GM12874 (cell line): ENCODE measurements at regions not wholly inside any gene's neighbourhood (a gene's known extent, or its start where the extent isn't known, plus 50 kb on each side); places are given as distances from the start of the nearest gene placed in this dataset.

Experiments used
- TF ChIP-seq, protein P1 (sequence below): IDR thresholded peaks from 2 replicates; pipeline ENCODE4 v1.5.1; 2011; ENCODE audit warnings: low read depth, mild to moderate bottlenecking, control low read depth, low read length, moderate library complexity; ENCODE audit not compliant: insufficient read depth

DNA sequence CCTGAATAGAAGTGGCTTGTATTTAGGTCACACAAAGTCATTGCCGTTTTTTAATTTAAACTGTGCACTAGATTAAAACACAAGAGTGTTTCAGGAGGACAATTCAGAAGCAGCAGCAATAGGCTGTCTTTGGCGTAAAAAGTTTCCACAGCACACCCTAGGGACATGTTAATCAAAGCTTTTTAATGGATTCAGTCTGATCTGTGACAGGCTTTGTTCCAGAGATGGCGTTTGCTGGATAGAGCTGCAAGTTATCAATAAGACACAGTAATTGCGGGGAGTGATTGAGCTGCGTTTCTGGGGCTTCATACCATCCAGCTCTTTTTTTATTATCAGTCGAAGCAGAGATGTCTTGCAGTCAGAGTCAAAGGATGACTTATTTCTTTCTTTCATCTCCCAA is 300.3 kb downstream of the ZNF608 start:
- TF ChIP-seq, protein P1, sequence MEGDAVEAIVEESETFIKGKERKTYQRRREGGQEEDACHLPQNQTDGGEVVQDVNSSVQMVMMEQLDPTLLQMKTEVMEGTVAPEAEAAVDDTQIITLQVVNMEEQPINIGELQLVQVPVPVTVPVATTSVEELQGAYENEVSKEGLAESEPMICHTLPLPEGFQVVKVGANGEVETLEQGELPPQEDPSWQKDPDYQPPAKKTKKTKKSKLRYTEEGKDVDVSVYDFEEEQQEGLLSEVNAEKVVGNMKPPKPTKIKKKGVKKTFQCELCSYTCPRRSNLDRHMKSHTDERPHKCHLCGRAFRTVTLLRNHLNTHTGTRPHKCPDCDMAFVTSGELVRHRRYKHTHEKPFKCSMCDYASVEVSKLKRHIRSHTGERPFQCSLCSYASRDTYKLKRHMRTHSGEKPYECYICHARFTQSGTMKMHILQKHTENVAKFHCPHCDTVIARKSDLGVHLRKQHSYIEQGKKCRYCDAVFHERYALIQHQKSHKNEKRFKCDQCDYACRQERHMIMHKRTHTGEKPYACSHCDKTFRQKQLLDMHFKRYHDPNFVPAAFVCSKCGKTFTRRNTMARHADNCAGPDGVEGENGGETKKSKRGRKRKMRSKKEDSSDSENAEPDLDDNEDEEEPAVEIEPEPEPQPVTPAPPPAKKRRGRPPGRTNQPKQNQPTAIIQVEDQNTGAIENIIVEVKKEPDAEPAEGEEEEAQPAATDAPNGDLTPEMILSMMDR: no peak

GRCh38 chr5:124445070-124445619 is 301.3 kb downstream of the ZNF608 start:
- TF ChIP-seq, protein P1: no peak

GRCh38 chr5:124444147-124444775 is 302.2 kb downstream of the ZNF608 start:
- TF ChIP-seq, protein P1: no peak

GRCh38 chr5:124440471-124440870 is 306.0 kb downstream of the ZNF608 start:
- TF ChIP-seq, protein P1: no peak

- TF ChIP-seq, protein P1: no peak
Measured at GRCh38 chr5:124439609-124440008, 306.8 kb downstream of the ZNF608 start.

DNA sequence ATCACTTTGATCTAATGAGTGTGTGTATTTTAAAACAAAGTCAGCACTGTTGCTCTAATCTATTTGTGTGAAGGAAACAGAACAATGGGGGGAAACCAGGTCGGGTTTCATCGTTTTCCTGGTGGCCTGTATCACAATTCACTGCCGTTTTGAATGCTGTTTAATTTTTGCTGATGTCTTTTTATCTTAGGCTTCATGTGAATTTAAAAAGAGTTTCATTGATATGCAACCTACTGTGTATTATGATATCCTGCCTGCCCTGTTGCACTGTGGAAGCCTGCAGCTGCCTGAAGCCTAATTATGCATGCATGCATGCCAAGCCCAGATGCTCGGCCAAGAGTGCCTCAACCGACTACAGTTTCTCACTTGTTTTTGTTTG is 307.5 kb downstream of the ZNF608 start:
- TF ChIP-seq, protein P1: no peak

DNA sequence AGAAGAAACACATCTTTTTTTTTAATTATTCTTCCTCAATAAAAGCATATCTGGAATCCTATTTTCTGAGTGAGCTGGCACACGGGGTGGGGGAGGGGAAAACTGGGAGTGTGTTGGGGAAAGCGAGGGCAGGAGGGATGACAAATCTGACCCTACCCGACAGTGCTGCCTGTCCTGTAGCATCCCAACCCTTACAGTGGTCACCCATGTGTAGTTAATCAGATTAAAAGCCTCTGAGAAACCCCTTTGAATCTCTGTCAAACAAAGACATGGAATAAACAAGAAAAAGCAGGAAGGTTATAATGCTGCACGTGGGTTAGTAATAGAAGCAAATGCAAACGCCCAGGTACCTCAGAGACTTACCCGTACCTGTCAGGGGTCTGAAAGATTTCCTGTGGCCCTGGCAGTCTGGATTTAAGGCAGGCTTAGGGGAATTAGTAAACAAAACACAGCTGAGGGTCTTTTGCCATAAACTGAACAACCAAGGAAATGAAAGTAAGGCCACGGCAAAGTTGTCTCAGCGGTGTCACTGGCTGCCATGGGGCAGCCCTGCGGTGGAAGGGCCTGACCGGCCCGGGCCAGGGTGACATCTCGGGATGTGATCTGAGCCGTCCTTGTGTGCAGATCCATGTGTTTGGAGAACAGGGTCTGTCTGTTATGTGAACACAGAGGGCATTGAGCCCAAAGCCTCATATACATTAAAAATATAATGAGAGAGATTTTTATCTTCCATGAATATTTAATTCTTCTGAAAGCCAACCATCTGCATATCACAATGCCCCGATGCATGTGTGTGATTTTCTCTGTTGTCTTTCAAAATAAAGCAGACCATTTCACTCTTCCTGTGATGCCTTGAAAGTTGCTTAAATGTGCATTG is 308.2 kb downstream of the ZNF608 start:
- TF ChIP-seq, protein P1: no peak
